GM21423 (cell line): ENCODE measurements at regions not wholly inside any gene's neighbourhood (a gene's known extent, or its start where the extent isn't known, plus 50 kb on each side); places are given as distances from the start of the nearest gene placed in this dataset.
"Not testable (repeated sequence)": the region's sequence is repeated elsewhere in the genome, so short reads cannot be mapped to it uniquely, and the experiment has no call there.

Experiments
- ATAC-seq: cut with Tn5 transposase; IDR thresholded peaks from one replicate; pipeline ENCODE4 v1.9.1; 2021; ENCODE audit warnings: mild to moderate bottlenecking, moderate library complexity; ENCODE audit not compliant: unreplicated experiment

DNA sequence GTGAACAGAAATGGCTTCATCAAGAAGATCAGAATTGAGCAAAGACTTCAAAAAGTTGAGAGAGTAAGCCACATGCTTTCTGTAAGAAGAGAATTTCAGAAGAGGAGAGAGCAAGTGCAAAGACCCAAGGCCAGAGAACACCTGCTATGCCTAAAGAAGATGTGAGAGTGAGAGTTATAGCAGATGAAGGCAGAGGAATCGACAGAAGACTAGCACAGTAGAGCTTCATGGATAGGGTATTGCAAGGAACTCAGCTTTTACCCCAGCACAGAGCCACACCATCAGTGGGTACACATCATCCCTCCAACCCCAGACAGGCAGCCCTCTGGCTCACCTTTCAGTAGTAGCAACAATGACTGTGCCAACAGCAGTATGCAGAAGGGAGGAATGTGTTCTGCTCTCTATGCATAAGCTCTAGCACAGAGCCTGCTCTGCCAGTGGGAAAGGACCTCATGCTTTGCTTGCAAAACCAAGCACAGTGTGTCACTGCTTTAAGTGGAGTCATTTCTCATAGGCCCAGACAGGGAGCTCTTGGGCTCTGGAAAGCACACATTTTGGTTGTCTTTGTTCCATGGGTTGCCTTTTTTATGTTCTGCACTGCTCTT lies 318.6 kb downstream of the NAF1 start:
- ATAC-seq: peak; percentile 37

GRCh38 chr4:162841753-162842152 lies 324.9 kb downstream of the NAF1 start:
- no peak for ATAC-seq

DNA sequence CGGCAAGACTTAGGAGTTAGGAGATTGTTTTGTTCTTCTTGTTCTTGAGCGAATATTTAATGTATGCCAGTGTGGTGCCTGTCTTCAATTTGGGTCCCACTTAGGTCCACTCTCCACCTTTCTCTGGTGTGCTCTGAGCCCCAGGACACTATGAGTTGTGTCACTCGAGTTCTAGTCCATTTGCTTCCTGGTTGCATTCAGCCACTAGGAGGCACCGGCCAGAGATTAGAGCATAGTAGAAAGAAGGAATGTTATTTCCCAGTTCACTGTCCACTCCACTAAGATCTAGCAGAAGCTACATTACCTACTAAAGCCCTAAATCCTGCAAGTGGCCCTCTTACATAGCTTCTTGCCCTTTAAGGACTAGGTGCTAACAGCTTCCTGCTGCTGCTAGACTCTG lies 326.9 kb downstream of the NAF1 start:
- no peak for ATAC-seq

- ATAC-seq: no peak
These were observed 328.0 kb downstream of the NAF1 start for GRCh38 chr4:162838671-162839070.

DNA sequence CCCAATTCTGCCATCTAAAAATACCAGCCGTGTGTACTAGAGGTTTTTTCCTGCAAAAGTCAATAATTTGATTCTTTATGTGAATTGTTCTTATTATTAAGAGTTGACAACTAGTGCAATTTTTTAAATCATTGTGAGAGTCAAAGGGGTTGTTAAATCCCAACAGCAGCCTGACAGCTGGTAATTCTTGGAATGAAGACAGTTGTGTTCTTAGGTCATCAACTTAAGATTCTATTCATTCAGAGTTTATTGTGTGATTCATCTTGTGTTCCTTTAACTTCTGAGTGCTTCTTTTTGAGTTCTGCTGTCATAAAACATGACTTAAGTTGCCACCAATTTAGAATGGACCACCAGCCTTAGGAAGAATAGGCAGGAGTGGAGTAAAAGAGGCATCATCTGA lies 329.0 kb downstream of the NAF1 start:
- ATAC-seq: no peak

- ATAC-seq: no peak
These were observed 329.4 kb downstream of the NAF1 start for GRCh38 chr4:162837241-162837640.

- no peak for ATAC-seq
These were observed 329.9 kb downstream of the NAF1 start for GRCh38 chr4:162836773-162837172.

GRCh38 chr4:162836258-162836657 lies 330.4 kb downstream of the NAF1 start:
- ATAC-seq: not testable (repeated sequence)

DNA sequence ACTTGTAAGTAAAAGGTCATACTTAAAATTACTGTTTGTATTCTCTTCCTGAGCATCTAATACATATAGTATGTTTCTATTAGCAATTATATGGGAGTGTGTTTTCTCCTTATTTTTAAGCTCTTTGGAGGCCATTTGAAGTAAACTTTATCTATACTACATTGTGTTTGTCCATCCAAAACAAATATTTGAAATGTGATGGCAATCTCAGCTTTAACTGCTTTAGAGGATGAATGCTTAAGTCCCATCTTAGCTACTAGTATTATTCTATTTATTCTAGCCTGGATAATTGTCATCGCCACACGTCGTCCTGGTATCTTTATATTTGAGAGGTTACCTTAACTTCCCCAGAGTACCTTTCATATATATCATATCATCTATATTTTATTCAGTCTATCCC lies 335.8 kb downstream of the NAF1 start:
- no peak for ATAC-seq

GRCh38 chr4:162817374-162817773 lies 349.3 kb downstream of the NAF1 start:
- ATAC-seq: not testable (repeated sequence)

DNA sequence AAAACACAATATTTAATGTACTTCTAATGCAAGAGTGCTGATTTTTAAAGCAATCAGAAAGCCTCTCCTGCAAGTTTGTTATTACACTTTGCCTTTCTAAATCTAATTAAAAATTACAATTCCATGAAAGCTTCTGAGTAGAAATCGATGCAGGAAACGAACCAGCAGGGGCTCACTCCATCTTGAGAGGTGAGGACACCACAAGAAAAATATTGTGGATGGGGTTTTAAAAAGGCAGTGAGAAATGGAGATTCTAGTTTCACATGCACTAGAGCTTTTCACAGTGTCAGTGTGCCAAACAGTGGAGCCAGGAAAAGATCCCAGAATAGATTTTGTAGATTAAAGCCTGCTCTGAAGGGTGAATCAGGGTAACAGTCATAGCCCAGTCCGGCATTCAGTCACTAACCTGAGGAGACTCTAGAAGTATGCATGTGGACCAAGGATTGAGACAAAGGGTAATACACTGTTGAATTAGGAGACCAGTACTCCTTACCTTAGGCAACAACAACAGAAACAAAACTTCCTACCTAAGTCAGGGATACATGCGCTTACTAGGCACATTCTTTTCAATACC lies 362.3 kb downstream of the NAF1 start:
- no peak for ATAC-seq

- ATAC-seq: peak; percentile 88
These were observed 363.3 kb downstream of the NAF1 start for GRCh38 chr4:162803378-162803777.

- ATAC-seq: no peak
These were observed 369.6 kb downstream of the NAF1 start for GRCh38 chr4:162797108-162797507.

DNA sequence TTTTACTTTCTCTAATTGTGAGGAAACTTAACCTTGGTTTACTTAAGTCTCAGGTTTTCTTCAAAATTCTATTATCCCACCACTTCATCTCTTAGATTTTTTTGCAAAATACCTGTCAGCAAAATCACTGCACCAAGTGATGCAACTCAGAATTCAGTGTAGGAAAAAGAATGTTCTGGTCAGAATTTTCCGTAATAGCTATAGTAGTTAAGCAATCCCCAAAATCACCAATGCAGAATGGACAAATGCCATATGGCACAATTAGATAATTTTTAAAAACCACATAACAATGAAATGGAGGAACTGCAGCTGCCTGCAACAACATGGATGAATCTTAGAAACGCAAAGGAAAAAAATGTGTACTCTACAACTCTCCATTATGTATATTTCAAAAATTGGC lies 373.1 kb downstream of the NAF1 start:
- ATAC-seq: no peak

DNA sequence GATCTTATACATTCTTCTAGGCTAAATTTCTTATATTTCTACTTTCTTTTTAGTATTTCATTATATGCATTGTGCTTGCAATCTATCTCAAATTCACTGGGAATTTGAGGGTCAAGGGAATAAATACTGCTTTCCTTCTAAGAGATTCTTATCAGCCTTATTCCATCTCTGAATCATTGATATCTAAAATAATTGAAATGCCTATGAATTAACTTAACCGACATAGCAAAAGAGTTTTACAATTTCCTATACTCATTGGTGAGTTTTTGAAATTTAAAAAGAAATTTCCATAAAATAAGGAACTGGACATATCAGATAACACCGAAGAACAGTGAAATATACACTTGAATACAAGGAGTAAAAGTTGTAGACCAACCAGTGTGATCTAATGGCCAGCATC lies 373.7 kb downstream of the NAF1 start:
- no peak for ATAC-seq

DNA sequence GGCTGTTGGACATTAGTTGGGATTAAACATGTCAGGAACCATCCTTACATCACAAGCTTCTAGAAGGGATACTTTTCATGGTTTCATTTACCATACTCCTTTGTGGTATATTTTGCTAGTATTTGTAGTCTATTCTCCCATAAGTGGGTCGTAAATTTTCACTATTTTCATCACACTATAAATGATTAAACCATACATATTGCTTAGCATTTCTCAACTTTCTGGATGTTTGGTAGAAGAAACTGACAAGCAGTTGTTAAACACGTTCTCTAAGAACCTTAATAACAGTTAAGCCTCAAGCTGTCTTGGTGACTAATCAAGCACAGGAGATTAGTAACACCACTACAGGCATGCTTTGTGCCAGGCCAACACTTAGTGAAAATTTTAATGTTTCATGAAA lies 375.5 kb downstream of the NAF1 start:
- no peak for ATAC-seq

DNA sequence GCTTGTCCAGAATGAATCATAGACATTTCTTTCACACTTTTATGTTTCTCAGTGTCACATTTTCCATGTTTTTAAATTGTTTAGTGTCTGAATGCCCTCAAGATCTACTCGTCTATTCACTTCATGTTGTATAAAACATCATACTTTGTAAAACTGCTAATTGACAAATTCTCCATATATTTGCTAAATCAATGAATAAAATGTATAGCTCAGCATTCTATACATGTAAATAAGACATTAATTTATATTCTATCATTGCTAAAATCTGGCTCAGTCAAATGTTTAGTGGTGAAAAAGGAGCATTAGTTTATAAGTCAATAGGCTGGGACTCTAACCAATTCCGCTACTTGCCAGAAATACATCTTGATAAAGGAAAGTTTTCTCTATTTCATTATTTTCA lies 379.6 kb downstream of the NAF1 start:
- no peak for ATAC-seq

- ATAC-seq: no peak
These were observed 383.7 kb downstream of the NAF1 start for GRCh38 chr4:162782778-162783525.

- ATAC-seq: no peak
These were observed 384.5 kb downstream of the NAF1 start for GRCh38 chr4:162782096-162782777.

- ATAC-seq: no peak
These were observed 395.8 kb downstream of the NAF1 start for GRCh38 chr4:162770761-162771490.

DNA sequence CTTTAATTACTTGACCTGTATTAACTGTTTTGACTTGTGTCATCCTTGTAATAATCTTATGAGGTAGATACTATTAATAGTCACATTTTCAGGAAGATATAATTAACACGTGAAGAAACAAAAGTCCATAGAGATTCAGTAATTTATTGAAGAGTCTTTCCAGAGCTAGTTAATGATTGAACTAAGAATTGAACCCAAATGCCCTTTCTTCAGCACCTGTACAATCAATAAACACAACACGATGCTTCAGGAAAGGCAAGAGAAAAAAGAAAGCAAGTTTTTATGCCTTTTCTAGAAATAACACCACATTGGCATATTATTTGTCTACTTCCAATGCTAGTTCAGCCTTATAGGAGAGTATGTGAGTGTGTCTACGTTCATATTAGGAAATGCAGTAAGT lies 399.6 kb downstream of the NAF1 start:
- no peak for ATAC-seq
